ENCODE measurements at regions not wholly inside any gene's neighbourhood (a gene's known extent, or its start where the extent isn't known, plus 50 kb on each side); places are given as distances from the start of the nearest gene placed in this dataset.
A peak's percentile ranks its signal among the peaks of the same experiment; 100 is the strongest.

GRCh38 chr7:25553580-25554291 lies 325.4 kb upstream of the NPVF start:
- TF ChIP-seq EP300 (conservative IDR thresholded peaks at IDR 0.05; ENCODE audit: poor library complexity, severe bottlenecking) (no peak), SMC3 (conservative IDR thresholded peaks at IDR 0.05; ENCODE audit: poor library complexity) (no peak), POLR2AphosphoS5 (IDR thresholded peaks at IDR 0.05) (no peak), RAD21 (conservative IDR thresholded peaks at IDR 0.05) (no peak), TAF1 (IDR thresholded peaks at IDR 0.05; ENCODE audit: low read depth) (no peak), EZH2 (IDR thresholded peaks at IDR 0.05; ENCODE audit: borderline replicate concordance, insufficient read depth, low read length, poor library complexity, severe bottlenecking) (no peak)
- H2AFZ ChIP-seq (ENCODE audit: low read depth, low read length), result no peak overlapping the region
- no peaks in the 10 kb centered on the region for H3K27me3 ChIP-seq (ENCODE audit: insufficient read depth, low read depth, low read length)

DNA sequence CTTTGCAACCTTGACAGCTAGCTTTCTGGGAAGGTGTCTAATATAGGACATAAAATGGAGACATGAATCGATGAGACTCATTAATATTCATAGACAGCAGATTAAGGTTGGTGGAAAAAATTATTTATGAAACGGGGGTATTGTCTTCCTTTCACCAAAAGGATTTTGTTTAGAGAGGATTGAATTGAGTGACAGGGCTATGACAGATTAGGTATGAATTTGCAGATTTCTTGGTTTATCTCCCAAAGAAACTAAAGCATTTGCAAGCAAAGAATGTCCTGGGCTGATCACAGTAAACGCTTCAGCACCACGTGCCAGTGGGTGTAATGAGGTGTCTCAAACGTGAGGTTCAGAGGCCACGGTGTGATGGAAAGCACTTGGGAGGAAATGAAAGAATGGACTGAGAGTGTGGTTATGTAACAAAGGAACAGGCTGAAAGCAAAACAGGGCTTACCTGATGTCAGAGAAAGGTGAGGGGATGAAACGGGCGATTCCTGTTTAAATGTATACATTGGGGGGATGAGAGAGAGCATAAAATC lies 329.2 kb upstream of the NPVF start:
- H3K79me2 ChIP-seq (replicated peaks; ENCODE audit: insufficient read depth, low read length), result no peaks in the 10 kb centered on the region
- H3K9me3 ChIP-seq (ENCODE audit: low read length), result no peaks in the 10 kb centered on the region
- no peaks in the 10 kb centered on the region for H3K36me3 ChIP-seq (ENCODE audit: insufficient read depth, low read length)
- H3K4me2 ChIP-seq (ENCODE audit: low read length), result peak overlapping the region; percentile 42
- no peak overlapping the region for H2AFZ ChIP-seq (ENCODE audit: low read depth, low read length)
- TF ChIP-seq, protein P1, sequence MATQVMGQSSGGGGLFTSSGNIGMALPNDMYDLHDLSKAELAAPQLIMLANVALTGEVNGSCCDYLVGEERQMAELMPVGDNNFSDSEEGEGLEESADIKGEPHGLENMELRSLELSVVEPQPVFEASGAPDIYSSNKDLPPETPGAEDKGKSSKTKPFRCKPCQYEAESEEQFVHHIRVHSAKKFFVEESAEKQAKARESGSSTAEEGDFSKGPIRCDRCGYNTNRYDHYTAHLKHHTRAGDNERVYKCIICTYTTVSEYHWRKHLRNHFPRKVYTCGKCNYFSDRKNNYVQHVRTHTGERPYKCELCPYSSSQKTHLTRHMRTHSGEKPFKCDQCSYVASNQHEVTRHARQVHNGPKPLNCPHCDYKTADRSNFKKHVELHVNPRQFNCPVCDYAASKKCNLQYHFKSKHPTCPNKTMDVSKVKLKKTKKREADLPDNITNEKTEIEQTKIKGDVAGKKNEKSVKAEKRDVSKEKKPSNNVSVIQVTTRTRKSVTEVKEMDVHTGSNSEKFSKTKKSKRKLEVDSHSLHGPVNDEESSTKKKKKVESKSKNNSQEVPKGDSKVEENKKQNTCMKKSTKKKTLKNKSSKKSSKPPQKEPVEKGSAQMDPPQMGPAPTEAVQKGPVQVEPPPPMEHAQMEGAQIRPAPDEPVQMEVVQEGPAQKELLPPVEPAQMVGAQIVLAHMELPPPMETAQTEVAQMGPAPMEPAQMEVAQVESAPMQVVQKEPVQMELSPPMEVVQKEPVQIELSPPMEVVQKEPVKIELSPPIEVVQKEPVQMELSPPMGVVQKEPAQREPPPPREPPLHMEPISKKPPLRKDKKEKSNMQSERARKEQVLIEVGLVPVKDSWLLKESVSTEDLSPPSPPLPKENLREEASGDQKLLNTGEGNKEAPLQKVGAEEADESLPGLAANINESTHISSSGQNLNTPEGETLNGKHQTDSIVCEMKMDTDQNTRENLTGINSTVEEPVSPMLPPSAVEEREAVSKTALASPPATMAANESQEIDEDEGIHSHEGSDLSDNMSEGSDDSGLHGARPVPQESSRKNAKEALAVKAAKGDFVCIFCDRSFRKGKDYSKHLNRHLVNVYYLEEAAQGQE (IDR thresholded peaks at IDR 0.05; ENCODE audit: borderline replicate concordance), result no peak
- TF ChIP-seq POLR2AphosphoS5 (IDR thresholded peaks at IDR 0.05) (peak; percentile 18), RAD21 (conservative IDR thresholded peaks at IDR 0.05) (no peak), TAF1 (IDR thresholded peaks at IDR 0.05; ENCODE audit: low read depth) (no peak), EP300 (conservative IDR thresholded peaks at IDR 0.05; ENCODE audit: poor library complexity, severe bottlenecking) (peak; percentile 32), MXI1 (conservative IDR thresholded peaks at IDR 0.05; ENCODE audit: poor library complexity, severe bottlenecking) (no peak), SMC3 (conservative IDR thresholded peaks at IDR 0.05; ENCODE audit: poor library complexity) (no peak), EZH2 (IDR thresholded peaks at IDR 0.05; ENCODE audit: borderline replicate concordance, insufficient read depth, low read length, poor library complexity, severe bottlenecking) (no peak)
- TF ChIP-seq, protein P2, sequence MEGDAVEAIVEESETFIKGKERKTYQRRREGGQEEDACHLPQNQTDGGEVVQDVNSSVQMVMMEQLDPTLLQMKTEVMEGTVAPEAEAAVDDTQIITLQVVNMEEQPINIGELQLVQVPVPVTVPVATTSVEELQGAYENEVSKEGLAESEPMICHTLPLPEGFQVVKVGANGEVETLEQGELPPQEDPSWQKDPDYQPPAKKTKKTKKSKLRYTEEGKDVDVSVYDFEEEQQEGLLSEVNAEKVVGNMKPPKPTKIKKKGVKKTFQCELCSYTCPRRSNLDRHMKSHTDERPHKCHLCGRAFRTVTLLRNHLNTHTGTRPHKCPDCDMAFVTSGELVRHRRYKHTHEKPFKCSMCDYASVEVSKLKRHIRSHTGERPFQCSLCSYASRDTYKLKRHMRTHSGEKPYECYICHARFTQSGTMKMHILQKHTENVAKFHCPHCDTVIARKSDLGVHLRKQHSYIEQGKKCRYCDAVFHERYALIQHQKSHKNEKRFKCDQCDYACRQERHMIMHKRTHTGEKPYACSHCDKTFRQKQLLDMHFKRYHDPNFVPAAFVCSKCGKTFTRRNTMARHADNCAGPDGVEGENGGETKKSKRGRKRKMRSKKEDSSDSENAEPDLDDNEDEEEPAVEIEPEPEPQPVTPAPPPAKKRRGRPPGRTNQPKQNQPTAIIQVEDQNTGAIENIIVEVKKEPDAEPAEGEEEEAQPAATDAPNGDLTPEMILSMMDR (IDR thresholded peaks at IDR 0.05; ENCODE audit: poor library complexity, severe bottlenecking), result no peak
- H4K20me1 ChIP-seq (ENCODE audit: insufficient read depth), result no peaks in the 10 kb centered on the region
- H3K27ac ChIP-seq (ENCODE audit: low read length), result peak overlapping the region; percentile 76
- no peaks in the 10 kb centered on the region for H3K27me3 ChIP-seq (ENCODE audit: insufficient read depth, low read depth, low read length)
- H3K4me3 ChIP-seq (ENCODE audit: low read length), result peak overlapping the region; percentile 26
- H3F3A ChIP-seq (ENCODE audit: insufficient read depth, low read length, poor library complexity, severe bottlenecking), result no peaks in the 10 kb centered on the region
- H3K9me2 ChIP-seq (ENCODE audit: insufficient read depth, low read length), result no peaks in the 10 kb centered on the region
- H3K9ac ChIP-seq (ENCODE audit: low read length), result peak overlapping the region; percentile 36

More at GRCh38 chr7:25553580-25554291, 325.4 kb upstream of the NPVF start:
- Histone ChIP-seq H3K27ac (ENCODE audit: low read length) (no peak overlapping the region), H3K36me3 (ENCODE audit: insufficient read depth, low read length) (no peaks in the 10 kb centered on the region), H3K79me2 (replicated peaks; ENCODE audit: insufficient read depth, low read length) (no peaks in the 10 kb centered on the region), H3K9me3 (ENCODE audit: low read length) (no peaks in the 10 kb centered on the region), H3F3A (ENCODE audit: insufficient read depth, low read length, poor library complexity, severe bottlenecking) (no peaks in the 10 kb centered on the region), H3K4me2 (ENCODE audit: low read length) (no peak overlapping the region), H3K4me3 (ENCODE audit: low read length) (no peak overlapping the region), H4K20me1 (ENCODE audit: insufficient read depth) (no peaks in the 10 kb centered on the region), H3K9me2 (ENCODE audit: insufficient read depth, low read length) (no peaks in the 10 kb centered on the region), H3K9ac (ENCODE audit: low read length) (no peak overlapping the region)

Measured in neural cell (in vitro differentiated cells).